Right forelimb (tissue), 1 donor: ENCODE measurements at regions not wholly inside any gene's neighbourhood (a gene's known extent, or its start where the extent isn't known, plus 50 kb on each side); places are given as distances from the start of the nearest gene placed in this dataset.

Experiments
- DNase-seq: peaks from one replicate; pipeline ENCODE4 v3.0.0-alpha.2; 2018

DNA sequence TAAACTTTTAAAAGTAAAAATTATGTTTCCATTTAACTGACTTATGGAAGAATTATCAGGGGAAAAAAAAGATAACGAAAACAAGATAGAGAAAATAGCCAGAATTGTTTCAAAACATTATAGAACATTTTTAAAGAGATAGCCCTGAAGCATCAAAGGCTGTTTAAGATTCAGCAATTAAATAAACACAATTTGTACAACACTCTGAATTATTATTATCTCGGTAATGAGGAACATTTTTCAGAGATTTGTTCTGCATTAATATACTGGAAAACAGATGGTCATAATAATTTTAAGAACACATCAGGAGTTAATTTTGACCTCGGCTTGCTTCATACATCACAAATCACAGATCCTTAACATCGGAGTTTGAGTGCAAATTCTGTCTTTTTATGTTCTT is 643.8 kb downstream of the SORCS1 start:
- DNase-seq, result no peak

GRCh38 chr10:106519376-106520030 is 645.0 kb downstream of the SORCS1 start:
- no peak for DNase-seq

GRCh38 chr10:106515206-106515790 is 649.2 kb downstream of the SORCS1 start:
- no peak for DNase-seq

DNA sequence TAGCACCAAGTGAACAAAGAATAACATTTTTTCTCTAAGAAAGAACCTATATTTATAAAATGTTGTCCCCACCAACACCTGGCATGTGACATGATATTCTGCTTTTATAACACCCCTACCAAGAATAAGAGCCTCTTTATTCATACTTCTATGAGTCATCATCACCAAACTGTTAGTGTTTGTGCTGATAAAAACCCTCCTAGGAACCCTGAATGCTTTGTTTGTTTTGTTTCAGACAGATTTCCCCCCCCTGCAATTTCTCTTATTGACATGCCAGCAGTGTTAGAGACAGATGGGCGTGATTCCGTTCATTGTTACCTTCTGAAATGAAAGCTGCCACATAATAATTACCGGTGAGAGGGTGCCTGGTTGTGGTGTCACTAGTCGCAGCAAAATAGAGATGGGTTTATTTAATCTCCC is 651.1 kb downstream of the SORCS1 start:
- no peak for DNase-seq

- no peak for DNase-seq
These were observed 652.6 kb downstream of the SORCS1 start for GRCh38 chr10:106511917-106512316.

DNA sequence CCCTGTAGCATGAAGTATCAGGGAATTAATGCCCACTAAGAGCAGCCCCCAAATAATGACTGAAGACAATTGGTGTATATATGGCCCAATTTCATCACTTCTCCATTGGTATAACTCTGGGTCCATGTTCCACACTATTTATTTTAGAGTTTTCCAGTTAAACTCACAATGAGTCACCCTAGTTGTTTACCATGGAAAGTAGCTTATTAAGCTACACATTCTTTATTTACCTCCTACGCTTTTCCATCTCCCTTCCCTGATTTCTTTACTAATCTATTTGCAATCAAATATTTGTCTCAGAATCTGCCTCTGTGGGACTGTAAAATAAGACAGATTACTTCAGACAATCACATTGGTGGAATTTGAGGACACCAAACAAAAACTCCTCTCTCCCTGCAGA is 655.6 kb downstream of the SORCS1 start:
- no peak for DNase-seq

DNA sequence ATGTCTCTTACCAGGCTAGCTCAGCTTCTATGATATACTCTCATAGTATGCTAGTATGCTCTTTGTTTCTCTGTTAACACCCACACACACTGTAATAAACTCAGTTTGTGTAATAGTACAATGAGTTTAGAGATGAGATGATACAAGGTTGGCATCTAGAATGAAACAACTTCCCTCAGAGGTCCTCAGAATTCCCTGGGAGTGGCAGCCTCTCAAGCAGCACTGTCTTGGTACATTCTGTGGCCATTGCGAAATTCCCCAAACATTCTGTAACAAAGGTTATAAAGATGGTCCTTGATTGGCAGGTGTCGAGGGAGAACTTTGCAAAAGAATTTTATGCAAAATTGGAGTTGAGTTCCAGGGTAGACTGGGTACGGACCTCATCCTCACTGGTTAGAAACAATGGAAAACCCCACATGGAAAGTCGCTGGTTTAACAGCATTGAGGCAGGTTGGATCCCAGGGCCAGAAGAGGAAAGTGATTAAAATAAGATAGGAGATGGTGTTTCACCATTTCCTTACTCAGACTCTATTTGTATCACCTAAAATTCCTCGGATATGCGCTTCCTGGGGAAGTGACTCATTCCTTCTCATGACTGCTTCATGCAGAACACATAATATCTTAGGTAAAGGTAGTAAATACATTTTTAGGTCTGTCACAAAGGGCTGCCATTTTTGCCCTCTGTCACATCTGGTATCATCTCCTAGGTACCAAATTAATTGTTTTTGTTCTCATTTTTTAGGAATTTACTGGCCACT is 657.8 kb downstream of the SORCS1 start:
- DNase-seq, result no peak

DNA sequence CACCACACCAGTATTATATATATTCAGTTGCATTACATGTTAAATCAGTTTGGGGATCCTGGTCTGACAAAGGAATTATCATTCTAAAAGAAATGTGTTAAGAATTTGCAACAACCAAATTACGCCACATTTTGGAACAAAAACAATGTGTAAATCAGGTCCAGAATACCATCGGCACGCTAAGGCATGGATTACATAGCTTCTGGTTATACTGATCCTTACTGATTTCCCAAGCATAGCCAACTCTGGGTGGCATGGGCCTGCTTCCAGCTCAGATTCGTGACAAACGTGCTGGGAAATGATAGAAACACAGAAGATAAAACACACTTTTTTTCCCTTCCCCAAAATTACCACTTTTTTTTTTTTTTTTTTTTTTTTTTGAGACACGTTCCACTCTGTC is 660.0 kb downstream of the SORCS1 start:
- no peak for DNase-seq

DNA sequence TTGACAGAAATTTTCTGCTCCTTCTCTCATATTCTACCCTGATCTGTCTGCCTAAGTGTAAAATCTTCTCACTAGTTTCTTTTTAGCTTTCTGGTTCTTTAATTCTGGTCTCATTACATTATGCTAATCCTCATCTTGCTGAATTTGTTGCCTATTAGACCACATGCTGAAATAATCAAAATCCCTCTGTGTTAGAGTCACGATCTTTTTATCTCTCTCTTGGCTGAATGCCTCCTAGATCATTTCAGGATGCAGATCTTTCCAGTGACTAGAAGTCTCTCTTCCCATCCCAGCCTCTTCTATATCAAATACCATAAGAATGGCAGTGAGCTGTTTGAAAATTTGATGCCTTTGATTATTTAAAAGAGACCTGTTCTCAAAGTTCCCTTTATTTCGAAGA is 661.9 kb downstream of the SORCS1 start:
- no peak for DNase-seq

DNA sequence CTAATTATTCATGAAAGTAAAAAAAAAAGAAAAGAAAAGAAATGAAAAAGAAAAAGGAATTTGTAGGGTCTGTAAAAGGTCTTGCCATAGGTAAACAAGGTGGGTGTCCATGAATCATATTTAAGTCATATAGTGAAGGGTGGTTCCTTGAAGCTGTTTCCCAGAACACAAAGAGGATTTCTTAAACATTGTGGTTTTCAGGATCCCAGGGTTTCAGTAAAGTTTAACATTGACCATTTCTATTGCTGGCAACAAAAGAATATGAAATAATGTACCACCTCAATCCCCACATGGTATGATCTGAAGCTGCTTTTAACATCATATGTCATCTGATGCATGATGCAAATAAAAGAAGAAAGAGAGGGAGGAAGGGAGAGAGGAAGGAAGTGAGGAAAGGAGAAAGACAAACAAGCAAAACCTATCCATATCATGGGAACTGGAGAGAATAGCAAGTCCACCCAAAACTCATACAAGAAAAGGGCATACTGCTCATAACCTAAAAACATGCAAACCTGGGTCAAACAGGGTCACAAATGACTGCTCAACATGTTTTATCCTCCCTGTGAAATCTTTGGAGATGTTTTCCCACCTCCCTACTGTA is 663.5 kb downstream of the SORCS1 start:
- DNase-seq, result no peak

- no peak for DNase-seq
These were observed 664.2 kb downstream of the SORCS1 start for GRCh38 chr10:106500041-106500924.

DNA sequence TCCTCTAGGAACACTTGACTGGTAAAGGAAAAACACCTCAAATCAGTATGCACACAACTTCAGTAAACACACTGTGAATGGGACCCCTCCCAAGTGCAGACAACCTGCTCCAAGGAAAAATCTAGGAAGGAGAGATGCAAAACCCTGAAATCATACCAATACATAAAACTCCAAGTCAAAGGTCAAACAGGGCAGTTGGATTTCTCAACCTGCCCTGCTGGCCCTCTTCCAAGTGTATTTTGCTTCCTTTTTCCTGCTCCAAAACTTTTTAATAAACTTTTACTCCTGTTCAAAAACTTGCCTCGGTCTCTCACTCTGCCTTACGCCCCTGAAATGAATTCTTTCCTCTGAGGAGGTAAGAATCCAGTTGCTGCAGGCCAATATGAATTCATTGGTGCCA is 665.1 kb downstream of the SORCS1 start:
- DNase-seq, result no peak

GRCh38 chr10:106498675-106499074 is 665.8 kb downstream of the SORCS1 start:
- no peak for DNase-seq

DNA sequence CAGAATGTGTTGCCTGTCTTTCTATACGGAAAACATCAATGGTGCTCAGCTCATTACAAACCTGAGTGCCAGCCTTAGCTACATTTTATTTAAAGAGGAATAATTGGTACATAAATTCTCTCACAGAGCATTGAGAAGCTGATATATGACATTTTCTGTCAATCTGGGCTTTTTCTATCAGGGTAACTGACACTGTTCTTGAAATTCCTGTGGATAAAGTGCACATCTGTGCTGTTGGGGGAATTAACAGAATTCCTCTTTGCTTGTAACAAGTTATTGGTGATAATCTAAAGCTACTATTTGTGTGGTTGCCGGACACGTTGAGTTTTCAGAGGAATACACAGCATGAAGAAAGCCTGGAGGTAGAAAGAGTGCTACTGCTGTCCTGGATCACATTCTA is 668.6 kb downstream of the SORCS1 start:
- DNase-seq, result no peak

GRCh38 chr10:106493751-106494150 is 670.8 kb downstream of the SORCS1 start:
- DNase-seq, result no peak

GRCh38 chr10:106493226-106493625 is 671.3 kb downstream of the SORCS1 start:
- no peak for DNase-seq

DNA sequence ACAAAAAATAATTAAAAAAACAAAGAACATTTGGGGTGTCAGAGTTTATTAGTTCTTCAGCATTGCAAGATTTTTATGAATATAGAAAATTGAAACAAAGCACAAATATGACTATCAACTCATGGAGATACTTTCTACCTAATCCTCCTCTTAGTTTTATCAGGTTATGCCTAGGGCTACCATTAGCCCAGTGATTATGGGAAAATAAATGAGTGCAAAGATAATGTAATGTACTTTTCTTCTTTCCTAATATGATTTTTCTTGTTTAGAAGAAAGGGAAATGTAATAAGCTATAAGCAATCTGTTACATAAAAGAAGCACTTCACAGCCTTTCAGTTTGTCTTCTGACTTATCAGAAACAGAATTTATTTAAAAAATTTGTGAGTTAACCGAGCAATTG is 676.8 kb downstream of the SORCS1 start:
- DNase-seq, result no peak

GRCh38 chr10:106481598-106482275 is 682.8 kb downstream of the SORCS1 start:
- DNase-seq, result no peak

- no peak for DNase-seq
These were observed 684.9 kb downstream of the SORCS1 start for GRCh38 chr10:106479636-106480035.

- DNase-seq, result no peak
These were observed 689.6 kb downstream of the SORCS1 start for GRCh38 chr10:106474876-106475275.

GRCh38 chr10:106473129-106473685 is 691.3 kb downstream of the SORCS1 start:
- no peak for DNase-seq

- DNase-seq, result no peak
These were observed 697.0 kb downstream of the SORCS1 start for GRCh38 chr10:106467506-106467905.
